PC-3 (cell line): ENCODE measurements at regions not wholly inside any gene's neighbourhood (a gene's known extent, or its start where the extent isn't known, plus 50 kb on each side); places are given as distances from the start of the nearest gene placed in this dataset.

Source experiments
- CTCF ChIP-seq: fragments of 300-600 bp; sonication (generic); conservative IDR thresholded peaks from 2 replicates; pipeline ENCODE4 v1.5.1; 2017; ENCODE audit warnings: antibody characterized with exemption, low read depth, mild to moderate bottlenecking, low read length
- EZH2 ChIP-seq: fragments of 300-600 bp; sonication (generic); IDR thresholded peaks from one replicate; pipeline ENCODE4 v1.6.1; 2017; ENCODE audit warnings: antibody characterized with exemption, mild to moderate bottlenecking, low read length; ENCODE audit not compliant: unreplicated experiment

GRCh38 chr4:121514443-121514842, 133.6 kb upstream of the QRFPR start:
- TF ChIP-seq CTCF = peak; percentile 14; the same call in 1 of the 2 replicates
- no peak for TF ChIP-seq EZH2
